Ovary (tissue), 7 donors: ENCODE measurements at regions not wholly inside any gene's neighbourhood (a gene's known extent, or its start where the extent isn't known, plus 50 kb on each side); places are given as distances from the start of the nearest gene placed in this dataset.

Source experiments
- DNase-seq, 5 donors: peaks; one replicate each; pipeline ENCODE4 v3.0.0-alpha.2; 2019 to 2020
- H3K27ac ChIP-seq, 2 donors: fragments of 200-600 bp; one replicate each; pipeline versions ENCODE4 v1.5.1 to v1.8.0; 2019 to 2022
- H3K27me3 ChIP-seq: fragments of 200-600 bp; one replicate; pipeline ENCODE4 v1.8.0; 2022
- H3K36me3 ChIP-seq: fragments of 200-600 bp; sonication (generic); one replicate; pipeline ENCODE4 v1.5.1; 2019
- H3K4me1 ChIP-seq: one replicate; pipeline ENCODE4 v1.8.1; 2013; ENCODE audit warnings: mild to moderate bottlenecking, moderate library complexity; ENCODE audit not compliant: insufficient read depth
- H3K4me3 ChIP-seq: fragments of 200-600 bp; sonication (generic); one replicate; pipeline ENCODE4 v1.5.1; 2017
- H3K9me3 ChIP-seq, 2 donors: fragments of 200-600 bp in 1 of 2; sonication (generic) in 1 of 2; one replicate each; pipeline versions ENCODE4 v1.5.1 to v1.8.1; 2013 to 2019; ENCODE audit warnings: mild to moderate bottlenecking in 1 of 2, moderate library complexity in 1 of 2
- EP300 ChIP-seq: sonication (generic); formaldehyde crosslinking; IDR thresholded peaks from one replicate; pipeline ENCODE4 v1.6.1; 2017; ENCODE audit warnings: antibody characterized with exemption
- POLR2A ChIP-seq: fragments of 450-650 bp; IDR thresholded peaks from one replicate; pipeline ENCODE4 v1.6.1; 2017; ENCODE audit warnings: antibody characterized with exemption, mild to moderate bottlenecking, moderate library complexity
- WGBS, 3 donors: extraction: QIAGEN DNeasy Blood & Tissue Kit in 1 of 3; methylation state at CpG; one replicate each; pipeline versions ENCODE4 v1.1.5 to v1.1.7; 2013 to 2017; 5-methylcytosine and 5-hydroxymethylcytosine counted together
- intact Hi-C, 4 donors: fragments of 100-400 bp; cut with DNase I; formaldehyde crosslinking; loops; one replicate each; pipeline versions ENCODE4 v1.11.0 to v1.15.1; 2022 to 2023
- TF ChIP-seq, protein P1 (sequence below), 3 donors: fragments of 450-650 bp in 2 of 3; fragments of 200-600 bp in 1 of 3; IDR thresholded peaks; one replicate each; pipeline versions ENCODE4 v1.5.1 to v1.8.0; 2016 to 2022; ENCODE audit warnings: antibody characterized with exemption in 3 of 3, mild to moderate bottlenecking in 1 of 3
- donor health status: DM: no; HTN: no; CAD: no; lungs with moderate emphysema.
- donor health status: DM: no; HTN: no; CAD: no.
- donor health status: Bipolar disorder and iron deficiency.
- donor health status: DM: no; HTN: no; CAD: no.
- donor health status: DM: yes; HTN: yes; CAD: no.

DNA sequence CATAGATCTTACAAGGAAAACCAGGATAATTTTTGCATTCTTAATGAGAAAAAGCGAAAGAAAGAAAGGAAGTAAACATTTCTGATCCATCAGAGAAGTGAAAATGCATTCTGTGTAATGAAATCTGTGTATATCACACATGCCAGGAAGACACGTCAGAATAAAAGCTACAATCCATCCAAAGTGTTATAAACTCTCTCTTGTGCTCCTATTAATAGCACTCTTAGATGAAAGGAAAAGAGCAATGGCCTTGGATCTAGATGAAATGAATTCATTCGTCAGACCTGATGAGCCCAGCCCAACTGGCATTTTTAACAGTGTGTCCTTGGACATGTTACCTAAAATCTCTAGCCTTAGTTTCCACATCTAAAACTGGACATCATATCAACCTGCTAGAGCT, 885.5 kb downstream of the CDH11 start:
- no peaks in the 10 kb centered on the region for H3K4me1 ChIP-seq
- TF ChIP-seq EP300 (no peak), POLR2A (no peak)
- TF ChIP-seq, protein P1, sequence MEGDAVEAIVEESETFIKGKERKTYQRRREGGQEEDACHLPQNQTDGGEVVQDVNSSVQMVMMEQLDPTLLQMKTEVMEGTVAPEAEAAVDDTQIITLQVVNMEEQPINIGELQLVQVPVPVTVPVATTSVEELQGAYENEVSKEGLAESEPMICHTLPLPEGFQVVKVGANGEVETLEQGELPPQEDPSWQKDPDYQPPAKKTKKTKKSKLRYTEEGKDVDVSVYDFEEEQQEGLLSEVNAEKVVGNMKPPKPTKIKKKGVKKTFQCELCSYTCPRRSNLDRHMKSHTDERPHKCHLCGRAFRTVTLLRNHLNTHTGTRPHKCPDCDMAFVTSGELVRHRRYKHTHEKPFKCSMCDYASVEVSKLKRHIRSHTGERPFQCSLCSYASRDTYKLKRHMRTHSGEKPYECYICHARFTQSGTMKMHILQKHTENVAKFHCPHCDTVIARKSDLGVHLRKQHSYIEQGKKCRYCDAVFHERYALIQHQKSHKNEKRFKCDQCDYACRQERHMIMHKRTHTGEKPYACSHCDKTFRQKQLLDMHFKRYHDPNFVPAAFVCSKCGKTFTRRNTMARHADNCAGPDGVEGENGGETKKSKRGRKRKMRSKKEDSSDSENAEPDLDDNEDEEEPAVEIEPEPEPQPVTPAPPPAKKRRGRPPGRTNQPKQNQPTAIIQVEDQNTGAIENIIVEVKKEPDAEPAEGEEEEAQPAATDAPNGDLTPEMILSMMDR (IDR thresholded peaks at IDR 0.05) = no peak

DNA sequence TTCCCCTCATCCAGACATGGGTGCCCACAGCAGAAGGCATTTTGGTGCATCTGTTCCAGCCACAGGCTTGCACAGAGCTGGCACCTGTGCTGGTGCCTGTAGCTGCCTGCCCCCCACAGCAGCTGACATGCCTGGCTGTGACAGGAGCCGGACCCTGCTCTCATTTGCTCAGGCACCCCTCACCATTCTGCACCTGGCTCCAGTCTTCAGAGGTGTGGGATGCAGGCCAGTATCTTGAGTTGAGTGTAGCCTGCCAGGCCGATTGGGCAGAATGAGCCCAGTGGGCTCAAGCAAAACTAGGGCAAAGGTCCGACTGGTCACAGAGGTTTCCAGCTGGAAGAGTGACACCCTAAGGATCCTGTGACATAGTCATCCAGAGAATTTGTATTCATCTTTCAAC, 887.7 kb downstream of the CDH11 start:
- no peaks in the 10 kb centered on the region for H3K4me1 ChIP-seq
- TF ChIP-seq POLR2A (no peak), EP300 (no peak)
- TF ChIP-seq, protein P1 (IDR thresholded peaks at IDR 0.05) = no peak
- DNase-seq = no peak

More for the DNA sequence above, 885.5 kb downstream of the CDH11 start:
- Histone ChIP-seq H3K4me3 (no peak overlapping the region), H3K9me3 (no peaks in the 10 kb centered on the region), H3K27ac (no peak overlapping the region), H3K27me3 (no peaks in the 10 kb centered on the region), H3K36me3 (no peaks in the 10 kb centered on the region)
- intact Hi-C loops = no loop called here
- DNase-seq = no peak
- WGBS, 3 donors = 15 to 22% (median 16%) methylated on average over 3 of the region's 3 CpGs

DNA sequence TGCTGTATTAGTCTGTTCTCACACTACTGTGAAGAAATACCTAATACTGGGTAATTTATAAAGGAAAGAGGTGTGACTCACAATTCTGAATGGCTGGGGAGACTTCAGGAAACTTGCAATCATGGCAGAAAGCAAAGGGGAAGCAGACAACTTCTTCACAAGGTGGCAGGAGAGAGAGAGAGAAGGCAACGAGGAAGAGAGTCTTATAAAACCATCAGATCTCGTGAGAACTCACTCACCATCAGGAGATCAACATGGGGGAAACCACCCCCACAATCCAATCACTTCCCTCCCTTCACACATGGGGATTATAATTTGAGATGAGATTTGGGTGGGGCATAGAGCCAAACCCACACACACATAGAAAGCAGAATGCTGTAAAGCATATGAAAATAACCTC, 896.2 kb downstream of the CDH11 start:
- TF ChIP-seq EP300 = no peak
- TF ChIP-seq, protein P1 (IDR thresholded peaks at IDR 0.05) = no peak
- TF ChIP-seq POLR2A = no peak

More for the DNA sequence above, 887.7 kb downstream of the CDH11 start:
- no peak overlapping the region for H3K4me3 ChIP-seq
- no peaks in the 10 kb centered on the region for H3K27me3 ChIP-seq
- no peak overlapping the region for H3K27ac ChIP-seq
- H3K36me3 ChIP-seq = no peaks in the 10 kb centered on the region
- no peaks in the 10 kb centered on the region for H3K9me3 ChIP-seq
- 86 to 87% (median 86%) methylated on average over 3 of the region's 3 CpGs for WGBS, 3 donors
- intact Hi-C loops = no loop called here

DNA sequence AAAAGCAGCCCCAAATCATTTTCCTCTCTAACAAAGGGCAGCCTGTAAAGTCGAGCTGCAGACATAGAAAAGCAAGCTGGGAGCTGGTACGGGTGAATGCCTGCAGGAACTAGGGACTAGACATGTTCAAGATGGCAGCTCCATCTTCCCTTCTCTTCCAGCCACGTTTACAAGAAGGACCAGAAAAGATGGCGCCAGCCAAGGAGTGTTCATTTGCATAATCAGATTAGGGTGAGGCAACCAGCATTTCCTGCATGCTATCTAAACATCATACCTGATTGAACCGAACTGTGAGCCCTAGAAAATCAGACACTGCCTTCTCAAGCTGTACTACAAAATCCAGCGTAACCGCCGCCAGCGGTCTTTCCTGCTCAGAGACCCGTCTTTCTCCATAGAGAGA, 896.8 kb downstream of the CDH11 start:
- Histone ChIP-seq H3K27ac (no peak overlapping the region), H3K4me1 (no peaks in the 10 kb centered on the region), H3K27me3 (no peaks in the 10 kb centered on the region), H3K4me3 (no peak overlapping the region), H3K9me3 (no peaks in the 10 kb centered on the region), H3K36me3 (no peaks in the 10 kb centered on the region)
- intact Hi-C loops = no loop called here
- no peak for TF ChIP-seq POLR2A
- TF ChIP-seq, protein P1 (IDR thresholded peaks at IDR 0.05) = no peak
- no peak for DNase-seq
- 70 to 91% (median 71%) methylated on average over 10 of the region's 10 CpGs for WGBS, 3 donors

More for the DNA sequence above, 896.2 kb downstream of the CDH11 start:
- H3K27me3 ChIP-seq = no peaks in the 10 kb centered on the region
- 71 to 76% (median 75%) methylated on average over 2 of the region's 2 CpGs for WGBS, 3 donors
- intact Hi-C loops = no loop called here
- no peaks in the 10 kb centered on the region for H3K4me1 ChIP-seq
- DNase-seq = no peak
- no peak overlapping the region for H3K27ac ChIP-seq
- no peaks in the 10 kb centered on the region for H3K9me3 ChIP-seq
- H3K4me3 ChIP-seq = no peak overlapping the region
- H3K36me3 ChIP-seq = no peaks in the 10 kb centered on the region
